IPS-NIHi7 (cell line): ENCODE measurements at regions not wholly inside any gene's neighbourhood (a gene's known extent, or its start where the extent isn't known, plus 50 kb on each side); places are given as distances from the start of the nearest gene placed in this dataset.
A peak's percentile ranks its signal among the peaks of the same experiment; 100 is the strongest.
"Not testable (repeated sequence)": the region's sequence is repeated elsewhere in the genome, so short reads cannot be mapped to it uniquely, and the experiment has no call there.

ENCODE experiments used
- DNase-seq: peaks from one replicate; pipeline ENCODE4 v3.0.0; 2012; ENCODE audit warnings: mixed read lengths; ENCODE audit errors: extremely low spot score

GRCh38 chr12:76292891-76293290 is 55.3 kb downstream of the BBS10 start:
- not testable (repeated sequence) for DNase-seq

- DNase-seq = not testable (repeated sequence)
Observed at GRCh38 chr12:76292305-76292704, 55.9 kb downstream of the BBS10 start.

GRCh38 chr12:76290963-76291859 is 57.0 kb downstream of the BBS10 start:
- no peak for DNase-seq

GRCh38 chr12:76288218-76288617 is 60.0 kb downstream of the BBS10 start:
- no peak for DNase-seq

GRCh38 chr12:76284816-76285750 is 63.1 kb downstream of the BBS10 start:
- peak; percentile 30 for DNase-seq

GRCh38 chr12:76282744-76283143 is 65.5 kb downstream of the BBS10 start:
- DNase-seq = no peak

GRCh38 chr12:76277480-76277879 is 70.7 kb downstream of the BBS10 start:
- no peak for DNase-seq

GRCh38 chr12:76276499-76277151 is 71.6 kb downstream of the BBS10 start:
- DNase-seq = no peak

- no peak for DNase-seq
Observed at GRCh38 chr12:76275511-76276093, 72.6 kb downstream of the BBS10 start.

- DNase-seq = no peak
Observed at GRCh38 chr12:76274420-76275083, 73.7 kb downstream of the BBS10 start.

GRCh38 chr12:76272287-76272686 is 75.9 kb downstream of the BBS10 start:
- no peak for DNase-seq

- DNase-seq = no peak
Observed at GRCh38 chr12:76270657-76271358, 77.4 kb downstream of the BBS10 start.

GRCh38 chr12:76268267-76268666 is 79.9 kb downstream of the BBS10 start:
- DNase-seq = no peak

- DNase-seq = no peak
Observed at GRCh38 chr12:76266797-76267196, 81.4 kb downstream of the BBS10 start.

GRCh38 chr12:76265424-76266180 is 82.6 kb downstream of the BBS10 start:
- DNase-seq = no peak

GRCh38 chr12:76264611-76265012 is 83.6 kb downstream of the BBS10 start:
- DNase-seq = no peak

GRCh38 chr12:76263696-76264095 is 84.5 kb downstream of the BBS10 start:
- DNase-seq = no peak

- DNase-seq = no peak
Observed at GRCh38 chr12:76260390-76260748, 87.8 kb downstream of the BBS10 start.

GRCh38 chr12:76259660-76260389 is 88.4 kb downstream of the BBS10 start:
- peak; percentile 31 for DNase-seq
